Endothelial cell of umbilical vein (primary cell): ENCODE measurements at regions not wholly inside any gene's neighbourhood (a gene's known extent, or its start where the extent isn't known, plus 50 kb on each side); places are given as distances from the start of the nearest gene placed in this dataset.

Experiments used
- BruUV-seq: library from RNA; stranded (reverse); fragments of 400-500 nt; replicated peaks from 2 replicates; lab custom pipeline; 2021; lab: Mats Ljungman, UMichigan
- CTCF ChIA-PET: fragments of 300-600, 350-600 bp; sonication (Branson Sonifier 250); formaldehyde crosslinking; loops from one replicate; lab custom pipeline; 2021; ENCODE audit warnings: antibody characterized with exemption, inconsistent platforms; lab: Charles Lee
- POLR2A ChIA-PET: fragments of 300-600, 350-600 bp; sonication (Branson Sonifier 250); formaldehyde crosslinking; loops from one replicate; lab custom pipeline; 2021; ENCODE audit warnings: antibody characterized with exemption, inconsistent platforms; lab: Charles Lee
- DNase-seq: peaks from one replicate; pipeline ENCODE4 v3.0.0-alpha.2; 2011; ENCODE audit warnings: low read depth, low spot score
- FAIRE-seq: peaks from 2 replicates; lab custom pipeline; 2011; peaks lifted over from hg19 to GRCh38; lab: Jason Lieb, UNC
- H2AFZ ChIP-seq: 2 replicates; pipeline ENCODE4 v1.6.0; 2012; ENCODE audit warnings: low read depth, low read length, control low read depth, inconsistent platforms
- H3K27ac ChIP-seq: 2 replicates; pipeline ENCODE4 v1.5.1; 2011; ENCODE audit warnings: low read depth, mild to moderate bottlenecking, control low read depth, low read length, moderate library complexity; ENCODE audit not compliant: insufficient read depth
- H3K27me3 ChIP-seq, 2 experiments: 2 replicates each; pipeline versions ENCODE4 v1.6.0 to v1.6.1; 2011; ENCODE audit warnings: low read length in 2 of 2, mixed read lengths in 1 of 2; ENCODE audit not compliant: control insufficient read depth in 2 of 2, insufficient read depth in 2 of 2
- H3K36me3 ChIP-seq, 2 experiments: 2 replicates in 1 of 2; 3 replicates in 1 of 2; pipeline ENCODE4 v1.5.1; 2011; ENCODE audit warnings: low read length in 2 of 2, mild to moderate bottlenecking in 1 of 2, moderate library complexity in 1 of 2; ENCODE audit not compliant: control insufficient read depth in 2 of 2, insufficient read depth in 2 of 2; ENCODE audit errors: extremely low read depth in 1 of 2
- H3K4me1 ChIP-seq: 3 replicates; pipeline ENCODE4 v1.5.1; 2011; ENCODE audit warnings: mild to moderate bottlenecking, low read length; ENCODE audit not compliant: control insufficient read depth, insufficient read depth; ENCODE audit errors: extremely low read depth
- H3K4me2 ChIP-seq: 2 replicates; pipeline ENCODE4 v1.6.1; 2011; ENCODE audit warnings: low read length, control low read depth, mixed read lengths; ENCODE audit not compliant: insufficient read depth
- H3K4me3 ChIP-seq, 3 experiments: fragments of 200-600 bp in 1 of 3; sonication (generic), shearing (Covaris generic) in 1 of 3; replicated peaks in 1 of 3; 2 replicates each; pipeline ENCODE4 v1.5.1; 2011 to 2016; ENCODE audit warnings: control low read depth in 3 of 3, low read length in 3 of 3, mild to moderate bottlenecking in 2 of 3, inconsistent platforms in 1 of 3, low read depth in 1 of 3, moderate library complexity in 1 of 3; ENCODE audit not compliant: insufficient read depth in 1 of 3
- H3K79me2 ChIP-seq: 2 replicates; pipeline ENCODE4 v1.6.0; 2012; ENCODE audit warnings: low read length, inconsistent platforms; ENCODE audit not compliant: control insufficient read depth, insufficient read depth
- H3K9ac ChIP-seq: replicated peaks from 2 replicates; pipeline ENCODE3; 2011; ENCODE audit warnings: low read length, control low read depth; ENCODE audit not compliant: insufficient read depth; ENCODE audit errors: extremely low read depth
- H3K9me1 ChIP-seq: replicated peaks from 3 replicates; pipeline ENCODE4 v1.6.0; 2011; ENCODE audit warnings: mild to moderate bottlenecking, low read length; ENCODE audit not compliant: control insufficient read depth, insufficient read depth; ENCODE audit errors: extremely low read depth
- H3K9me3 ChIP-seq: replicated peaks from 2 replicates; pipeline ENCODE4 v1.5.1; 2012; ENCODE audit warnings: low read length, inconsistent platforms; ENCODE audit not compliant: control insufficient read depth, insufficient read depth
- H4K20me1 ChIP-seq: replicated peaks from 2 replicates; pipeline ENCODE3; 2011; ENCODE audit warnings: mild to moderate bottlenecking, low read length; ENCODE audit not compliant: control insufficient read depth, insufficient read depth; ENCODE audit errors: extremely low read depth
- EZH2 ChIP-seq: IDR thresholded peaks from 2 replicates; pipeline ENCODE4 v1.6.1; 2012; ENCODE audit warnings: borderline replicate concordance, low read depth, mild to moderate bottlenecking, moderate library complexity, low read length, inconsistent platforms; ENCODE audit not compliant: severe bottlenecking
- FOS ChIP-seq: IDR thresholded peaks from 2 replicates; pipeline ENCODE4 v1.6.1; 2011; ENCODE audit warnings: mild to moderate bottlenecking, low read length, moderate library complexity, borderline replicate concordance; ENCODE audit not compliant: insufficient read depth
- GATA2 ChIP-seq: IDR thresholded peaks from 2 replicates; pipeline ENCODE4 v1.7.0; 2011; ENCODE audit warnings: low read depth, mild to moderate bottlenecking, moderate library complexity, mixed read lengths, low read length; ENCODE audit not compliant: insufficient read length, insufficient read depth
- JUN ChIP-seq: IDR thresholded peaks from 2 replicates; pipeline ENCODE4 v1.6.1; 2011; ENCODE audit warnings: borderline replicate concordance, low read depth; ENCODE audit not compliant: insufficient read length, insufficient read depth
- MYC ChIP-seq: IDR thresholded peaks from one replicate; pipeline ENCODE4 v1.6.1; 2011; ENCODE audit warnings: mild to moderate bottlenecking, low read depth, low read length
- POLR2A ChIP-seq: IDR thresholded peaks from 2 replicates; pipeline ENCODE4 v1.6.1; 2012; ENCODE audit warnings: low read depth, mild to moderate bottlenecking, control low read depth, low read length
- POLR2AphosphoS5 ChIP-seq: IDR thresholded peaks from 2 replicates; pipeline ENCODE4 v1.6.1; 2012; ENCODE audit warnings: low read depth, mild to moderate bottlenecking, control low read depth, low read length, moderate library complexity; ENCODE audit not compliant: insufficient read depth
- dilution Hi-C: fragments of 300-500 bp; cut with MboI; formaldehyde crosslinking; loops from one replicate; pipeline ENCODE4 v1.15.0; 2019; ENCODE audit warnings: low sequenced_read_pairs; ENCODE audit not compliant: extremely low pct_ligation_motif_present
- intact Hi-C: fragments of 100-400 bp; cut with micrococcal nuclease; formaldehyde crosslinking; loops from one replicate; pipeline ENCODE4 v1.10.0; 2022
- TF ChIP-seq, protein P1 (sequence below), 2 donors: IDR thresholded peaks; 1 replicate in 1 of 2; 2 replicates in 1 of 2; pipeline ENCODE4 v1.5.1; 2011; ENCODE audit warnings: low read length in 2 of 2, mild to moderate bottlenecking in 2 of 2, moderate library complexity in 2 of 2, control low read depth in 1 of 2, inconsistent platforms in 1 of 2, low read depth in 1 of 2; ENCODE audit not compliant: insufficient read depth in 1 of 2; ENCODE audit errors: extremely low read depth in 1 of 2
- TF ChIP-seq, protein P2 (sequence below): IDR thresholded peaks from 2 replicates; pipeline ENCODE4 v1.6.1; 2011; ENCODE audit not compliant: insufficient read depth, insufficient read length

DNA sequence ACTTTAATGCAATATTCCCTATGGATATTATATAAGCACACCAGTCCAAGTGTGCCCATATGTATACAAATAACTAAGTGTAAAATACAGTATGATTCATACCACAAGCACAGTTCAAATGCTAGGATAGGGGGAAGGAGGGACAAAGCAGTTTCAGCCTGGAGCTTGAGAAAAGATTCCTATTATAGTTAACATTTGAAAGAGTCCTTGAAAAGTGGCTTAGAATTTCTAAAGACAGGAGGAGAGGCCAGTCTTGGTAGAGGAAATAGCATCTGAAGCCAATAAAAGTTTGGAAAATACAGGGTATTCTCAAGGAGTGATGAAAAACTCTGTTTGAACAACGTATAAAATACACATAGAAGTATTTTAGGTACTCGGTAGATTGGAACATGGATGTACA, 173.4 kb upstream of the CWC22 start:
- no peak overlapping the region for H3K27ac ChIP-seq
- H2AFZ ChIP-seq = no peak overlapping the region
- POLR2A ChIA-PET = no interaction called here
- no peaks in the 10 kb centered on the region for H3K36me3 ChIP-seq
- H3K4me2 ChIP-seq = no peak overlapping the region
- no TSS peak for BruUV-seq
- dilution Hi-C loops (no loop called here), intact Hi-C loops (no loop called here)
- no peaks in the 10 kb centered on the region for H3K9me1 ChIP-seq
- H3K27me3 ChIP-seq = no peaks in the 10 kb centered on the region
- H3K4me3 ChIP-seq = no peak overlapping the region
- no peaks in the 10 kb centered on the region for H3K79me2 ChIP-seq
- no peak for DNase-seq
- H4K20me1 ChIP-seq = no peaks in the 10 kb centered on the region
- FAIRE-seq = no peak
- TF ChIP-seq POLR2AphosphoS5 (no peak), FOS (no peak), JUN (no peak), EZH2 (no peak), GATA2 (no peak), POLR2A (no peak), MYC (no peak)
- TF ChIP-seq, protein P1, sequence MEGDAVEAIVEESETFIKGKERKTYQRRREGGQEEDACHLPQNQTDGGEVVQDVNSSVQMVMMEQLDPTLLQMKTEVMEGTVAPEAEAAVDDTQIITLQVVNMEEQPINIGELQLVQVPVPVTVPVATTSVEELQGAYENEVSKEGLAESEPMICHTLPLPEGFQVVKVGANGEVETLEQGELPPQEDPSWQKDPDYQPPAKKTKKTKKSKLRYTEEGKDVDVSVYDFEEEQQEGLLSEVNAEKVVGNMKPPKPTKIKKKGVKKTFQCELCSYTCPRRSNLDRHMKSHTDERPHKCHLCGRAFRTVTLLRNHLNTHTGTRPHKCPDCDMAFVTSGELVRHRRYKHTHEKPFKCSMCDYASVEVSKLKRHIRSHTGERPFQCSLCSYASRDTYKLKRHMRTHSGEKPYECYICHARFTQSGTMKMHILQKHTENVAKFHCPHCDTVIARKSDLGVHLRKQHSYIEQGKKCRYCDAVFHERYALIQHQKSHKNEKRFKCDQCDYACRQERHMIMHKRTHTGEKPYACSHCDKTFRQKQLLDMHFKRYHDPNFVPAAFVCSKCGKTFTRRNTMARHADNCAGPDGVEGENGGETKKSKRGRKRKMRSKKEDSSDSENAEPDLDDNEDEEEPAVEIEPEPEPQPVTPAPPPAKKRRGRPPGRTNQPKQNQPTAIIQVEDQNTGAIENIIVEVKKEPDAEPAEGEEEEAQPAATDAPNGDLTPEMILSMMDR (IDR thresholded peaks at IDR 0.05; ENCODE audit: extremely low read depth in 1 of 2, insufficient read depth in 1 of 2, low read depth in 1 of 2, low read length in 2 of 2) = no peak
- TF ChIP-seq, protein P2, sequence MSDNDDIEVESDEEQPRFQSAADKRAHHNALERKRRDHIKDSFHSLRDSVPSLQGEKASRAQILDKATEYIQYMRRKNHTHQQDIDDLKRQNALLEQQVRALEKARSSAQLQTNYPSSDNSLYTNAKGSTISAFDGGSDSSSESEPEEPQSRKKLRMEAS = no peak
- CTCF ChIA-PET = no interaction called here
- no peak overlapping the region for H3K9ac ChIP-seq
- H3K9me3 ChIP-seq = no peaks in the 10 kb centered on the region
- H3K4me1 ChIP-seq = no peaks in the 10 kb centered on the region
